ENCODE measurements at regions not wholly inside any gene's neighbourhood (a gene's known extent, or its start where the extent isn't known, plus 50 kb on each side); places are given as distances from the start of the nearest gene placed in this dataset.

- no peaks in the 10 kb centered on the region for H3F3A ChIP-seq (replicated peaks; ENCODE audit: low read depth)
- ATAC-seq = no peak
- no peaks in the 10 kb centered on the region for H3K27me3 ChIP-seq (ENCODE audit: insufficient read depth)
- H3K27ac ChIP-seq (ENCODE audit: low read depth) = no peak overlapping the region
- no peaks in the 10 kb centered on the region for H3K36me3 ChIP-seq (ENCODE audit: insufficient read depth)
- no peaks in the 10 kb centered on the region for H4K20me1 ChIP-seq (replicated peaks; ENCODE audit: insufficient read depth)
- Mint-ChIP-seq H3K4me1 (peaks cover 22% of the 10 kb centered on the region), H3K27me3 (ENCODE audit: insufficient read depth, low read depth, poor library complexity) (peaks cover 7% of the 10 kb centered on the region), H3K27ac (no peak overlapping the region), H3K4me3 (no peak overlapping the region), H3K36me3 (ENCODE audit: low read depth) (no peaks in the 10 kb centered on the region), H3K9me3 (no peaks in the 10 kb centered on the region)
- H3K4me2 ChIP-seq = no peak overlapping the region
- no peak for DNase-seq (ENCODE audit: low spot score)
- no peak overlapping the region for H3K4me3 ChIP-seq
- H2AFZ ChIP-seq = no peak overlapping the region
- no peaks in the 10 kb centered on the region for H3K79me2 ChIP-seq (replicated peaks; ENCODE audit: insufficient read depth)
- H3K9me2 ChIP-seq (ENCODE audit: insufficient read depth) = peaks cover 21% of the 10 kb centered on the region
- peaks cover 16% of the 10 kb centered on the region for H3K4me1 ChIP-seq (ENCODE audit: insufficient read depth)
- TF ChIP-seq ZNF331 (CRISPR knock-in tag; IDR thresholded peaks at IDR 0.05; ENCODE audit: low read depth) (no peak), CREB1 (CRISPR knock-in tag; IDR thresholded peaks at IDR 0.05; ENCODE audit: low read depth) (no peak), ETS1 (IDR thresholded peaks at IDR 0.05) (no peak), STAT1 (IDR thresholded peaks at IDR 0.05; ENCODE audit: unreplicated experiment) (no peak), NANOG (IDR thresholded peaks at IDR 0.05; ENCODE audit: borderline replicate concordance) (no peak), EZH2 (IDR thresholded peaks at IDR 0.05; ENCODE audit: low read depth, unreplicated experiment) (no peak), ZNF462 (CRISPR knock-in tag; IDR thresholded peaks at IDR 0.05) (no peak), REST (IDR thresholded peaks at IDR 0.05; ENCODE audit: unreplicated experiment) (no peak), ZNF114 (CRISPR knock-in tag; IDR thresholded peaks at IDR 0.05) (no peak), POLR2AphosphoS5 (IDR thresholded peaks at IDR 0.05; ENCODE audit: low read depth) (no peak), JUNB (IDR thresholded peaks at IDR 0.05; ENCODE audit: unreplicated experiment) (no peak), CTCF (conservative IDR thresholded peaks at IDR 0.05; ENCODE audit: low read depth in 2 of 2) (no peak)
Observed at GRCh38 chr2:64396551-64396950, 57.4 kb upstream of the LGALSL start.

Measured in GM23338 (cell line).